Muscle of back (tissue), 3 donors: ENCODE measurements at regions not wholly inside any gene's neighbourhood (a gene's known extent, or its start where the extent isn't known, plus 50 kb on each side); places are given as distances from the start of the nearest gene placed in this dataset.

Source experiments
- DNase-seq, 3 donors: peaks; one replicate each; pipeline versions ENCODE4 v3.0.0 to v3.0.0-alpha.2; 2013

DNA sequence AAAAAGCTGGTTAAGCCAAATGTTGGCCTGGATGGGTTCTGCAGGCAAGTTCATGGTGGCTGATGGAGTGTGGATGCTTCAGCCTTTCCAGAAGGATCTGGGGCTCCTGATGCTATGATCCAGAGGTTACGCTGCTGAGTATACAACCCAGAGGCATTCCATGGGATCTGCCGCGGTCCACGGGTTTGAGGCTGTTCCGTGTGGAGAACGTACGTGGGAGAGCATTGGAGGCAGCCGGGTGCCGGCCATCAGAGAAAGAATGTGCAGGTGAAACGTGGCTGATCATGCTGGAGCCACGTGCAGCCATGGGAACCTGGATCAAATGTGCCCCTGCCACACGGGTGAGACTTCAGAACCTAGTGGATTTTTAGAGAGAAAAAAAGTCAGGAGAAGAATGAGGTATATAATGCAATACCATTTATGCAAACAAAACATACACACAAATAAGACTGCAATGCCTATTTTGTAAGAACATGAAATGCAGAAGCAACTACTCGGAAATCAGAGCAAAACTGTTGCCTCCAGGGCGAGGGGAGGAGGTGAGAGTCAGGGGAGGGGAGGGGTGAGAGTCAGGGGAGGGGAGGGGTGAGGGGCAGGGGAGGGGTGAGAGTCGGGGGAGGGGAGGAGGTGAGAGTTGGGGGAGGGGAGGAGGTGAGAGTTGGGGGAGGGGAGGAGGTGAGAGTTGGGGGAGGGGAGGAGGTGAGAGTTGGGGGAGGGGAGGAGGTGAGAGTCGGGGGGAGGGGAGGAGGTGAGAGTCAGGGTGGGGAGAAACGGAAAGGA is 116.5 kb upstream of the C1orf174 start:
- no peak for DNase-seq

DNA sequence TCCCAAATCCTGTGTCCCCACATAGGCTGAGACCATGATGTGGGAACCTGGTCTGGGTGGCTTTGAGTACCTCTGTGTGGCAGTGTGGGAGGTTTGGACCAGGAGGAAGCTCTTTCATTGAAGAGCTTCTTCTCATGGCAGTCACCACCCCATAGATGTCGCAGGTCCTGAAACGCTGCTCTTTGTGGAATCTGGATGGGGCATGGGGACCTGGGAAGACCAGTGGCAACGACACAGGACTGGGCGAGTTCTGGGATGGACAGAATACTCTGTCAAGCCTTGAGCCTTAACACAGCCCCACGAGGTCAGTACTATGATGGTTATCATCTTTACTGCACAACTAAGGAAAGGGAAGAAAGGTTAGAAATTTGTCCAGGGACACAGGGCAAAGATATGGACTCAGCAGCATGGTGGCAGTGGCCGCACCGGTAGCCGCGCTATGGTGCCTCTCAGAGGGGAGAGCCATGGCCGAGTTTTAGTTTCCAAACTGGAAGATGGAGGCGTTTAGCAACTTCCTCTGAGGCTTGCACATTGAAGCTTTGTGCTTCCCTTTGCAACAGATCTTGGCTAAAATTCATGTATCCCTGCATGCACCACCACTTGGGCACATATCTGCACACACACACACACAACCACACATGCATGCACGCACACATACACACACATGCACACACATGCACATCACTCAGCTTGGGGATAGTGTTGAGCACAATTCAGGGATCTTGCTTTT is 117.7 kb upstream of the C1orf174 start:
- DNase-seq = no peak

GRCh38 chr1:4018466-4019146 is 118.5 kb upstream of the C1orf174 start:
- DNase-seq = no peak

DNA sequence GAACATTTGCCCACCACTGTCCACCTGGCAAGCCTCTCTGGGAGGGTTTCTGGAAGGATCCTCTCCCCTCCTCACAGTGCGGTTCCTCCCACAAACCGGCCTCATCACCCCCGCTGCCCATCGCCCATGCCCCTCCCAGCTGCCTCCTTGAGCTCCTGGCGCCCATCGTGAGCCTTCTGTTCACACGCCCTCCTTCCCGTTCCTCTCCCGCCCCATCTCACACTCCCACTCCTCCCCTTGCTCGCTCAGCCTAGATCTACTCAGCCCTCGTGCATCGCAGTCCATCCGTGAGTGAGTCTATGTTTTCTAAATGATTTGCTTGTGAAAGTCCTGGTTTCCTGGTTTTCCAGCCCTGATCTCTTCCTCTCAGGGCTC is 119.1 kb upstream of the C1orf174 start:
- no peak for DNase-seq

GRCh38 chr1:4019606-4020331 is 119.7 kb upstream of the C1orf174 start:
- no peak for DNase-seq

DNA sequence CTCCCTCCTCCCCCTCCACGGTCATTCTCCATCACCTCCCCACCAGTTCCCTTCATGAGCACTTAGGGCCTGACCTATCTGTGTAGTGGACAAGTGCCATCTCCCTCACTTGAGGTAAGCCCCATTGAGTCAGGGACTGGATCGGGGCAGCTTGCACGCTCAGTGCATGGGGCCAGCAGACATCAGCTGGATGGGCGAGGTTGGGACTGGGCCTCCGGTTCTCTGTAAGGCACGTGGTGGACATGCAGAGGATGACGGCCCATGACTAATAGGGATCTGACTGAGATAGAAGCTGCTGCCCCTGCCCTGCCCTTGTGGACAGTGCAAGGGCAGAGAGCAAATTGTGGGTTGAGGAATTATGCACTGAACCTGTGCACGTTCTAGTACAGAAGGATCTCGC is 120.4 kb upstream of the C1orf174 start:
- no peak for DNase-seq

DNA sequence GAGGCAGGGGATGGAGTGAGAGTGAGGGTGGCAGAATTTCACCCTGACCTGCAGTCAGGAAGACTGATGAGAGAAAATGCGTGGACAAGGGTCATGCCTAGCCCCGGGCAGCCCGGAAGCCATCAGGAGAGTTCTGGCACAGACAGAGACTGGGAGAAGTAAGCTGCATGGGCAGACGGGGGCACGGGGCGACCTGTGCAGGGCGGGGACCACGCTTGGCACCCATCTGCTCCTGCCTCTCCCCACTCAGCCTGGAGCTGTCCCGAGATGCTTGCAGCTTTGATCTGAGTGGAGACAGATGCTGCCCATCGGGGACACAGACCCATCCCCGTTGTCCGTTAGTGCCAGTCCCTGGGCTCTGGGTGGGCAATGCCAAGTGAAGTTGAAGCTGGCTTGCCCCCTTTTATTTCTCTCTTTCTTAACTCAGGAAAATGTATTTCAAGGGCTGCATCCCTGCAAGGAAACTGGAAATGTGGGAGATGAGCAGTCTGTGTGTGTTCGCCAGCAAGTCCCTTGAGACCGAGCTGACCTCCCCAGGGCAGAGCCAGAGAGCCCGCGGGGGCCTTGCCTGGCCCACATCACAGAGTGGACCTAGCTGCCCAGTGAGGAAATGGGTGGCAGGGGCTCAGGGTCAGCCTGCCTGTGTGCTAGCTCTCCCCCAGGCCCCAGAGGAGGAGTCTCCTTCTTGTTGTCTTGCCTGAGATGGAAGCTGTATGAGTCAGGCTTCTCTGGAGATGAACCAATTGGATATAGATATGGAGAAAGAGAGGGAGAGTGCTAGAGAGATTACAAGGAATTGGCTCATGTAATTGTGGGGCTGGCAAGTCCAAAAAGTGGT is 121.3 kb upstream of the C1orf174 start:
- no peak for DNase-seq

DNA sequence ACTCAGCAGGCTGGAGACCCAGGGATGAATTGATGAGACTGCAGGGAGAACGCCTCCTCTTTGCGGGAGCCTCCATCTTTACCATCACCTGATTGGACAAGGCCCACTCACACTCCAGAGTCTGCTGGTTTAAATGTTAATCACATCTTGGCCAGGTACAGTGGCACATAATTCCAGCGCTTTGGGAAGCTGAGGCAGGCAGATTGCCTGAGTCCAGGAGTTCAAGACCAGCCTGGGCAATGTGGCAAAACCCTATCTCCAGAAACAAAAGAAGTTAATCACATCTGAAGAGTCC is 121.8 kb upstream of the C1orf174 start:
- DNase-seq = no peak

DNA sequence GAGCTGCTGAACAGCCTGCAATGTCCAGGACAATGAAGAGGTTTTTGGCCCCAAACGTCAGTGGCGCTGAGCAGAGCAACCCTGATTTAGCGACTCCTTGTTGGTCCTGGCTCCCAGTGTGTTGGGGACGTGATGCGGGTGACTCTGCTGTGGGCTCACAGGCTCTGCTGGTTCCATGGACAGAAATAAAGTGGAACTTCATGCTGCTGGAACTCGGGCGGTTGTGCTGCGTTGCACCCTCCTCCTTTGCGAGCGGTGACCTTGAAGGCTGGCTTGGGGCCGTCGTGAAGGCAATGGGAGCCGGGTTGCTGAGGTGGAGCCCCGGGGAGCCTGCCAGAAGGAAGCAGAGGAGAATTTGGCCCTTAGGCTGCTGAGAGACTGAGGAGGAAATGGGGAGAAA is 122.6 kb upstream of the C1orf174 start:
- no peak for DNase-seq

- DNase-seq = no peak
Measured at GRCh38 chr1:4023678-4024077, 123.6 kb upstream of the C1orf174 start.

DNA sequence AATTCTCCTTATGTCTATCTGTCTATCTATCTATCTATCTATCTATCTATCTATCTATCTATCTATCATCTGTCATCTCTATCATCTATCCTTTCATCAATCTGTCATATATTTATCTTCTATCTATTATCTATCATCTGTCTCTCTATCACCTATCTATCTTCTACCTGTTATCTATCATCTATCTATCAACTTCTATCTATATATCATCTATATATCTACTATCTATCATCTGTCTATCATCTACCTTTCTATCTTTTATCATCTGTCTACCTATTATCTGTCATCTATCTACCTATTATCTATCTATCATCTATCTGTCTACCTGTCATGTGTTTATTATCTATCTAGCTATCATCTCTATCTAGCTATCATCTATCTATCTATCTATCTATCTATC is 124.7 kb upstream of the C1orf174 start:
- no peak for DNase-seq

GRCh38 chr1:4025752-4026151 is 125.7 kb upstream of the C1orf174 start:
- no peak for DNase-seq

GRCh38 chr1:4027008-4027407 is 126.9 kb upstream of the C1orf174 start:
- DNase-seq = no peak

- DNase-seq = no peak
Measured at GRCh38 chr1:4027492-4028138, 127.5 kb upstream of the C1orf174 start.

- DNase-seq = no peak
Measured at GRCh38 chr1:4028139-4028501, 128.0 kb upstream of the C1orf174 start.

DNA sequence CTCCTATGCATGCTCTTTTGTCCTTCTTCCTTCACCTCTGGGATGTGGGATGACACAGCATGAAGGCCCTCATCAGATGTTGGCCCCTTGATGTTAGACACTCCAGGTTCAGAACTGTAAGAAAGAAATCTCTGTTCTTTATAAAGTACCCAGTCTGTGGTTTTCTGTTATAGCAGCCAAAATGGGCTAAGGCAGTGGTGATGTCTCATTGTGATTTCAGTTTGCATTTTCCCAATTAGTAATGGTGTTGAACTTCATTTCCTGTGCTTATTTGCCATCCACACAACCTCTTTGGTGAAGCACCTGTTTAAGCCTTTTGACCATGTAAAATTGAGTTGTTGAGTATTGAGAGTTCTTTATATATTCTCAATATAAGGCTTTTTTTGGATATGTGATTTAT is 129.3 kb upstream of the C1orf174 start:
- no peak for DNase-seq

DNA sequence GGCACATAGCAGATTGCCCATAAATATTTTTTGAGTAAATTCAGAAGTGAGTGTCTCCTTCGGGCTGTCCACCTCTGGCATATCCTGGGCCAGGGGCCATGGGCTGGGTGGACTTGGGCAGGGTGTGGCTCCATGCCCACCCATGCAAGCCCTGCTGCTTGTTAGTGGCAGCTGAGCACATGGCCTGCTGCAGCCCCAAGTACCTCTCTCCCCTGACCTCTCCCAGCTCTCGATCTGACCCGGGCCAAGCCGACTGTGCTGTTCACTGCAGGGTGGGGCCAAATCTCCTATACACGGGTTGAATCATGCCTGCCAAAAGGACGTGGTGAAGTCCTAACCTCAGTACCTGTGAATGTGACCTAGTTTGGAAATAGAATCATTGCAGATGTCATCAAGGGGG is 132.5 kb upstream of the C1orf174 start:
- no peak for DNase-seq

- no peak for DNase-seq
Measured at GRCh38 chr1:4033129-4033676, 133.1 kb upstream of the C1orf174 start.

- DNase-seq = no peak
Measured at GRCh38 chr1:4033713-4034112, 133.6 kb upstream of the C1orf174 start.

- no peak for DNase-seq
Measured at GRCh38 chr1:4034318-4034887, 134.3 kb upstream of the C1orf174 start.
